Activated CD4-positive, alpha-beta T cell treated with anti-CD3 and anti-CD28 coated beads, Interleukin-2, amount 10 ng/mL, durations not matched to agents 24 days and 14 days (primary cell): ENCODE measurements at regions not wholly inside any gene's neighbourhood (a gene's known extent, or its start where the extent isn't known, plus 50 kb on each side); places are given as distances from the start of the nearest gene placed in this dataset.

Experiments
- DNase-seq: peaks from one replicate; pipeline ENCODE4 v3.0.0; 2022
- H3K27ac Mint-ChIP-seq: one replicate; pipeline ENCODE4 v1.8.0; 2022; ENCODE audit warnings: mild to moderate bottlenecking, mixed read lengths
- H3K27me3 Mint-ChIP-seq: one replicate; pipeline ENCODE4 v1.8.0; 2022; ENCODE audit warnings: mixed read lengths
- H3K36me3 Mint-ChIP-seq: one replicate; pipeline ENCODE4 v1.8.0; 2022; ENCODE audit warnings: low read depth, mild to moderate bottlenecking, mixed read lengths
- H3K4me1 Mint-ChIP-seq: one replicate; pipeline ENCODE4 v1.8.0; 2021; ENCODE audit warnings: mixed read lengths
- H3K4me3 Mint-ChIP-seq: one replicate; pipeline ENCODE4 v1.8.0; 2022; ENCODE audit warnings: mild to moderate bottlenecking, moderate library complexity, mixed read lengths
- H3K9me3 Mint-ChIP-seq: one replicate; pipeline ENCODE4 v1.8.0; 2021; ENCODE audit warnings: mixed read lengths
- intact Hi-C: fragments of 100-400 bp; cut with micrococcal nuclease; formaldehyde crosslinking; loops from one replicate; pipeline ENCODE4 v1.15.1; 2023

- H3K4me1 Mint-ChIP-seq: no peaks in the 10 kb centered on the region
- intact Hi-C loops: no loop called here
- H3K27ac Mint-ChIP-seq: no peak overlapping the region
- no peak overlapping the region for H3K4me3 Mint-ChIP-seq
- no peaks in the 10 kb centered on the region for H3K27me3 Mint-ChIP-seq
- no peak for DNase-seq
- H3K9me3 Mint-ChIP-seq: peaks cover 8% of the 10 kb centered on the region
- no peaks in the 10 kb centered on the region for H3K36me3 Mint-ChIP-seq
Measured at GRCh38 chr13:64333888-64334287, 2896.2 kb downstream of the PCDH9 start.

GRCh38 chr13:64332048-64332447 lies 2898.1 kb downstream of the PCDH9 start:
- Mint-ChIP-seq H3K4me1 (no peaks in the 10 kb centered on the region), H3K27ac (no peak overlapping the region), H3K27me3 (no peaks in the 10 kb centered on the region), H3K36me3 (no peaks in the 10 kb centered on the region), H3K9me3 (peaks cover 8% of the 10 kb centered on the region), H3K4me3 (no peak overlapping the region)
- intact Hi-C loops: no loop called here
- no peak for DNase-seq

GRCh38 chr13:64327505-64328194 lies 2902.5 kb downstream of the PCDH9 start:
- H3K9me3 Mint-ChIP-seq: no peaks in the 10 kb centered on the region
- H3K4me3 Mint-ChIP-seq: no peak overlapping the region
- H3K4me1 Mint-ChIP-seq: no peaks in the 10 kb centered on the region
- H3K27me3 Mint-ChIP-seq: no peaks in the 10 kb centered on the region
- intact Hi-C loops: no loop called here
- H3K27ac Mint-ChIP-seq: no peak overlapping the region
- H3K36me3 Mint-ChIP-seq: no peaks in the 10 kb centered on the region
- DNase-seq: no peak

GRCh38 chr13:64314331-64314730 lies 2898.7 kb upstream of the PCDH20 start:
- H3K27me3 Mint-ChIP-seq: no peaks in the 10 kb centered on the region
- intact Hi-C loops: no loop called here
- H3K9me3 Mint-ChIP-seq: peaks cover 7% of the 10 kb centered on the region
- H3K36me3 Mint-ChIP-seq: no peaks in the 10 kb centered on the region
- DNase-seq: no peak
- H3K4me1 Mint-ChIP-seq: no peaks in the 10 kb centered on the region
- H3K4me3 Mint-ChIP-seq: no peak overlapping the region
- H3K27ac Mint-ChIP-seq: no peak overlapping the region

- no peaks in the 10 kb centered on the region for H3K4me1 Mint-ChIP-seq
- intact Hi-C loops: no loop called here
- H3K27me3 Mint-ChIP-seq: no peaks in the 10 kb centered on the region
- H3K9me3 Mint-ChIP-seq: peaks cover 11% of the 10 kb centered on the region
- no peak overlapping the region for H3K4me3 Mint-ChIP-seq
- no peak overlapping the region for H3K27ac Mint-ChIP-seq
- DNase-seq: no peak
- H3K36me3 Mint-ChIP-seq: no peaks in the 10 kb centered on the region
Measured at GRCh38 chr13:64311948-64312347, 2896.3 kb upstream of the PCDH20 start.

GRCh38 chr13:64311112-64311511 lies 2895.5 kb upstream of the PCDH20 start:
- no peak for DNase-seq
- Mint-ChIP-seq H3K27ac (no peak overlapping the region), H3K36me3 (no peaks in the 10 kb centered on the region), H3K4me3 (no peak overlapping the region), H3K4me1 (no peaks in the 10 kb centered on the region), H3K27me3 (no peaks in the 10 kb centered on the region), H3K9me3 (peaks cover 7% of the 10 kb centered on the region)
- intact Hi-C loops: no loop called here

GRCh38 chr13:64305246-64305645 lies 2889.6 kb upstream of the PCDH20 start:
- Mint-ChIP-seq H3K27me3 (no peaks in the 10 kb centered on the region), H3K4me1 (no peaks in the 10 kb centered on the region), H3K36me3 (no peaks in the 10 kb centered on the region), H3K27ac (no peak overlapping the region), H3K4me3 (no peak overlapping the region), H3K9me3 (peaks cover 8% of the 10 kb centered on the region)
- no peak for DNase-seq
- intact Hi-C loops: no loop called here

GRCh38 chr13:64300239-64300638 lies 2884.6 kb upstream of the PCDH20 start:
- Mint-ChIP-seq H3K27me3 (no peaks in the 10 kb centered on the region), H3K9me3 (peaks cover 11% of the 10 kb centered on the region), H3K36me3 (no peaks in the 10 kb centered on the region), H3K27ac (no peak overlapping the region), H3K4me3 (no peak overlapping the region), H3K4me1 (no peaks in the 10 kb centered on the region)
- intact Hi-C loops: no loop called here
- DNase-seq: no peak

GRCh38 chr13:64293923-64294322 lies 2878.3 kb upstream of the PCDH20 start:
- Mint-ChIP-seq H3K4me3 (no peak overlapping the region), H3K9me3 (peaks cover 8% of the 10 kb centered on the region)
- DNase-seq: no peak

GRCh38 chr13:64289702-64290101 lies 2874.1 kb upstream of the PCDH20 start:
- no peak for DNase-seq
- Mint-ChIP-seq H3K36me3 (no peaks in the 10 kb centered on the region), H3K4me3 (no peak overlapping the region), H3K27me3 (no peaks in the 10 kb centered on the region), H3K4me1 (no peaks in the 10 kb centered on the region), H3K9me3 (peaks cover 11% of the 10 kb centered on the region), H3K27ac (no peak overlapping the region)
- intact Hi-C loops: no loop called here

More at GRCh38 chr13:64293923-64294322, 2878.3 kb upstream of the PCDH20 start:
- H3K36me3 Mint-ChIP-seq: no peaks in the 10 kb centered on the region
- H3K4me1 Mint-ChIP-seq: no peaks in the 10 kb centered on the region
- intact Hi-C loops: no loop called here
- H3K27me3 Mint-ChIP-seq: no peaks in the 10 kb centered on the region
- H3K27ac Mint-ChIP-seq: no peak overlapping the region

- H3K36me3 Mint-ChIP-seq: no peaks in the 10 kb centered on the region
- peaks cover 3% of the 10 kb centered on the region for H3K9me3 Mint-ChIP-seq
- DNase-seq: no peak
- intact Hi-C loops: no loop called here
- no peak overlapping the region for H3K27ac Mint-ChIP-seq
- H3K4me3 Mint-ChIP-seq: no peak overlapping the region
- no peaks in the 10 kb centered on the region for H3K27me3 Mint-ChIP-seq
- no peaks in the 10 kb centered on the region for H3K4me1 Mint-ChIP-seq
Measured at GRCh38 chr13:64283926-64284325, 2868.3 kb upstream of the PCDH20 start.

GRCh38 chr13:64278493-64278892 lies 2862.8 kb upstream of the PCDH20 start:
- no peaks in the 10 kb centered on the region for H3K4me1 Mint-ChIP-seq
- no peak overlapping the region for H3K27ac Mint-ChIP-seq
- H3K9me3 Mint-ChIP-seq: no peaks in the 10 kb centered on the region
- H3K27me3 Mint-ChIP-seq: no peaks in the 10 kb centered on the region
- H3K4me3 Mint-ChIP-seq: no peak overlapping the region
- intact Hi-C loops: no loop called here
- DNase-seq: no peak
- H3K36me3 Mint-ChIP-seq: no peaks in the 10 kb centered on the region

- Mint-ChIP-seq H3K4me1 (no peaks in the 10 kb centered on the region), H3K9me3 (no peaks in the 10 kb centered on the region), H3K27me3 (no peaks in the 10 kb centered on the region), H3K36me3 (no peaks in the 10 kb centered on the region), H3K27ac (no peak overlapping the region), H3K4me3 (no peak overlapping the region)
- intact Hi-C loops: no loop called here
- no peak for DNase-seq
Measured at GRCh38 chr13:64277097-64277496, 2861.4 kb upstream of the PCDH20 start.

- Mint-ChIP-seq H3K36me3 (no peaks in the 10 kb centered on the region), H3K27ac (no peak overlapping the region), H3K27me3 (no peaks in the 10 kb centered on the region), H3K4me1 (no peaks in the 10 kb centered on the region), H3K4me3 (no peak overlapping the region), H3K9me3 (no peaks in the 10 kb centered on the region)
- intact Hi-C loops: no loop called here
- DNase-seq: no peak
Measured at GRCh38 chr13:64276232-64276631, 2860.6 kb upstream of the PCDH20 start.
